Muscle of back (tissue), 3 donors: ENCODE measurements at regions not wholly inside any gene's neighbourhood (a gene's known extent, or its start where the extent isn't known, plus 50 kb on each side); places are given as distances from the start of the nearest gene placed in this dataset.
"Not testable (repeated sequence)": the region's sequence is repeated elsewhere in the genome, so short reads cannot be mapped to it uniquely, and the experiment has no call there.

Experiments
- DNase-seq, 3 donors: peaks; one replicate each; pipeline versions ENCODE4 v3.0.0 to v3.0.0-alpha.2; 2013

- no peak for DNase-seq
These were observed 141.9 kb upstream of the SGO1 start for GRCh38 chr3:20327889-20328288.

GRCh38 chr3:20326541-20326940 is 140.5 kb upstream of the SGO1 start:
- no peak for DNase-seq

GRCh38 chr3:20325563-20325962 is 139.6 kb upstream of the SGO1 start:
- DNase-seq: no peak

- DNase-seq: no peak
These were observed 138.9 kb upstream of the SGO1 start for GRCh38 chr3:20324664-20325478.

GRCh38 chr3:20323307-20323927 is 137.4 kb upstream of the SGO1 start:
- DNase-seq: no peak

- DNase-seq: no peak
These were observed 136.1 kb upstream of the SGO1 start for GRCh38 chr3:20322085-20322484.

GRCh38 chr3:20321391-20322047 is 135.5 kb upstream of the SGO1 start:
- DNase-seq: no peak

GRCh38 chr3:20320489-20320888 is 134.5 kb upstream of the SGO1 start:
- peak in 1 of 3 donors; percentile 32 for DNase-seq

- DNase-seq: no peak
These were observed 133.5 kb upstream of the SGO1 start for GRCh38 chr3:20319551-20319950.

GRCh38 chr3:20317616-20318015 is 131.6 kb upstream of the SGO1 start:
- no peak for DNase-seq

- DNase-seq: no peak
These were observed 130.2 kb upstream of the SGO1 start for GRCh38 chr3:20316238-20316637.

GRCh38 chr3:20310629-20311028 is 124.6 kb upstream of the SGO1 start:
- DNase-seq: peak; percentile 56 to 92 (median 72)

- no peak for DNase-seq
These were observed 121.4 kb upstream of the SGO1 start for GRCh38 chr3:20307383-20307782.

- DNase-seq: no peak
These were observed 119.6 kb upstream of the SGO1 start for GRCh38 chr3:20305647-20306046.

- no peak for DNase-seq
These were observed 116.8 kb upstream of the SGO1 start for GRCh38 chr3:20302766-20303165.

- no peak for DNase-seq
These were observed 102.0 kb upstream of the SGO1 start for GRCh38 chr3:20288050-20288449.

- no peak for DNase-seq
These were observed 94.3 kb upstream of the SGO1 start for GRCh38 chr3:20280257-20280656.

GRCh38 chr3:20265977-20266376 is 80.0 kb upstream of the SGO1 start:
- not testable (repeated sequence) for DNase-seq

GRCh38 chr3:20264900-20265567 is 79.0 kb upstream of the SGO1 start:
- no peak for DNase-seq

GRCh38 chr3:20258371-20258770 is 72.4 kb upstream of the SGO1 start:
- no peak for DNase-seq

GRCh38 chr3:20256144-20256543 is 70.1 kb upstream of the SGO1 start:
- peak in 1 of 3 donors; percentile 7 for DNase-seq
